ENCODE measurements at regions not wholly inside any gene's neighbourhood (a gene's known extent, or its start where the extent isn't known, plus 50 kb on each side); places are given as distances from the start of the nearest gene placed in this dataset.

DNA sequence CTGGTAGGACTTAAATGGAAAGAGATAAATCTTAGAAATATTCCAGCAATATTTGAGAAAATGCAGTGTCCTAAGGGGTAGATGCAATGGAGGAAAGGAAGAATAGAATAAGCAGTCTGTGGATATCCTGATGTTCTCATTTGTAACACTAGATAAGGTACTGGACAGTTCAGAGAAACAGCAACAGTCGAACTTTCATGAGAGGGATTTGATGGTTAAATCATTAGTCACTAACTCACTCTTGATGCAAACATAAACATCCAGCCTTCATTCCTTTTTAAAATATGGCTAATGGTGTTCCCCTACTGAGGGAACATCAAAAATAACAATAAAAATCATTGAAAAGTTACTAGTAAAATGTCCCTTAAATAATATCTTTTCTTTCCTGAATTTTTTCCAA, 211.4 kb upstream of the SLC39A10 start:
- TF ChIP-seq, protein P1, sequence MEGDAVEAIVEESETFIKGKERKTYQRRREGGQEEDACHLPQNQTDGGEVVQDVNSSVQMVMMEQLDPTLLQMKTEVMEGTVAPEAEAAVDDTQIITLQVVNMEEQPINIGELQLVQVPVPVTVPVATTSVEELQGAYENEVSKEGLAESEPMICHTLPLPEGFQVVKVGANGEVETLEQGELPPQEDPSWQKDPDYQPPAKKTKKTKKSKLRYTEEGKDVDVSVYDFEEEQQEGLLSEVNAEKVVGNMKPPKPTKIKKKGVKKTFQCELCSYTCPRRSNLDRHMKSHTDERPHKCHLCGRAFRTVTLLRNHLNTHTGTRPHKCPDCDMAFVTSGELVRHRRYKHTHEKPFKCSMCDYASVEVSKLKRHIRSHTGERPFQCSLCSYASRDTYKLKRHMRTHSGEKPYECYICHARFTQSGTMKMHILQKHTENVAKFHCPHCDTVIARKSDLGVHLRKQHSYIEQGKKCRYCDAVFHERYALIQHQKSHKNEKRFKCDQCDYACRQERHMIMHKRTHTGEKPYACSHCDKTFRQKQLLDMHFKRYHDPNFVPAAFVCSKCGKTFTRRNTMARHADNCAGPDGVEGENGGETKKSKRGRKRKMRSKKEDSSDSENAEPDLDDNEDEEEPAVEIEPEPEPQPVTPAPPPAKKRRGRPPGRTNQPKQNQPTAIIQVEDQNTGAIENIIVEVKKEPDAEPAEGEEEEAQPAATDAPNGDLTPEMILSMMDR (IDR thresholded peaks at IDR 0.05; ENCODE audit: extremely low read depth, low read depth, low read length): no peak
- DNase-seq (ENCODE audit: insufficient read length, low spot score, missing footprints): peak; percentile 13
- Histone ChIP-seq H3K4me3 (ENCODE audit: insufficient read depth, low read length) (no peak overlapping the region), H3K79me2 (ENCODE audit: insufficient read depth, low read length) (no peaks in the 10 kb centered on the region), H3K36me3 (ENCODE audit: insufficient read depth, low read length) (no peaks in the 10 kb centered on the region), H4K20me1 (ENCODE audit: insufficient read depth, low read length) (no peaks in the 10 kb centered on the region), H2AFZ (ENCODE audit: low read length) (no peak overlapping the region), H3K4me2 (ENCODE audit: insufficient read depth, low read length) (no peak overlapping the region), H3K27me3 (ENCODE audit: insufficient read depth, low read length) (no peaks in the 10 kb centered on the region), H3K4me1 (ENCODE audit: insufficient read depth, low read length) (no peaks in the 10 kb centered on the region), H3K9me3 (ENCODE audit: low read depth, low read length) (no peaks in the 10 kb centered on the region), H3K27ac (ENCODE audit: low read depth, low read length) (no peak overlapping the region)

GRCh38 chr2:195443926-195444325, 213.1 kb upstream of the SLC39A10 start:
- Histone ChIP-seq H3K4me2 (ENCODE audit: insufficient read depth, low read length) (no peak overlapping the region), H3K4me3 (ENCODE audit: insufficient read depth, low read length) (no peak overlapping the region), H2AFZ (ENCODE audit: low read length) (no peak overlapping the region), H3K9me3 (ENCODE audit: low read depth, low read length) (no peaks in the 10 kb centered on the region), H3K36me3 (ENCODE audit: insufficient read depth, low read length) (no peaks in the 10 kb centered on the region), H3K27ac (ENCODE audit: low read depth, low read length) (no peak overlapping the region), H3K27me3 (ENCODE audit: insufficient read depth, low read length) (no peaks in the 10 kb centered on the region), H3K4me1 (ENCODE audit: insufficient read depth, low read length) (no peaks in the 10 kb centered on the region), H3K79me2 (ENCODE audit: insufficient read depth, low read length) (no peaks in the 10 kb centered on the region), H4K20me1 (ENCODE audit: insufficient read depth, low read length) (no peaks in the 10 kb centered on the region)
- DNase-seq (ENCODE audit: insufficient read length, low spot score, missing footprints): no peak
- TF ChIP-seq, protein P1 (IDR thresholded peaks at IDR 0.05; ENCODE audit: extremely low read depth, low read depth, low read length): no peak

DNA sequence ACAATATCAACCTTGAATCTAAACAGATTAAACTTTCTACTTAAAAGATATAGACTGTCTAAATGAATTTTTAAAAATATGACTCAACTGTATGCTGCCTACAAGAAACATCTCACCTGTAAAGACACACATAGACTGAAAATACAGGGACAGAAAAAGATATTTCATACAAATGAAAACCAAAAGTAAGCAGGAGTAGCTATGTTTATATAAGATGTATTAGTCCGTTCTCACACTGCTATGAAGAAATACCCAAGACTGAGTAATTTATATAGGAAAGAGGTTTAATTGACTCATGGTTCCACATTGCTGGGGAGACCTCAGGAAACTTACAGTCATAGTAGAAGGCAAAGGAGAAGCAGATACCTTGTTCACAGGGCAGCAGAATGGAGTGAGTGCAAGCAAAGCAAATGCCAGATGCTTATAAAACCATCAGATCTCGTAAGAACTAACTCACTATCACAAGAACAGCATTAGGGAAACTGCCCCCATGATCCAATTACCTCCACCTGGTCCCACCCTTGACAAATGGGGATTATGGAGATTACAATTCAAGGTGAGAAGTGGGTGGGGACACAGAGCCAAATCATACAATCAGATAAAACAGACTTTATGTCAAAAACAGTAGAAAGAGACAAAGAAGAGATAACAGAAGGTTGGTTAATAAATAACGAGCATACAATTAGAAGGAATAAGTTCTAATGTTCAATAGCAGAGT, 214.4 kb upstream of the SLC39A10 start:
- TF ChIP-seq, protein P1 (IDR thresholded peaks at IDR 0.05; ENCODE audit: extremely low read depth, low read depth, low read length): no peak
- Histone ChIP-seq H4K20me1 (ENCODE audit: insufficient read depth, low read length) (no peaks in the 10 kb centered on the region), H3K4me1 (ENCODE audit: insufficient read depth, low read length) (no peaks in the 10 kb centered on the region), H3K79me2 (ENCODE audit: insufficient read depth, low read length) (no peaks in the 10 kb centered on the region), H3K9me3 (ENCODE audit: low read depth, low read length) (no peaks in the 10 kb centered on the region), H3K4me3 (ENCODE audit: insufficient read depth, low read length) (no peak overlapping the region), H3K4me2 (ENCODE audit: insufficient read depth, low read length) (no peak overlapping the region), H3K27me3 (ENCODE audit: insufficient read depth, low read length) (no peaks in the 10 kb centered on the region), H3K36me3 (ENCODE audit: insufficient read depth, low read length) (no peaks in the 10 kb centered on the region), H2AFZ (ENCODE audit: low read length) (no peak overlapping the region), H3K27ac (ENCODE audit: low read depth, low read length) (no peak overlapping the region)
- no peak for DNase-seq (ENCODE audit: insufficient read length, low spot score, missing footprints)

- Histone ChIP-seq H3K4me2 (ENCODE audit: insufficient read depth, low read length) (no peak overlapping the region), H3K79me2 (ENCODE audit: insufficient read depth, low read length) (no peaks in the 10 kb centered on the region), H3K9me3 (ENCODE audit: low read depth, low read length) (no peaks in the 10 kb centered on the region), H4K20me1 (ENCODE audit: insufficient read depth, low read length) (no peaks in the 10 kb centered on the region), H3K4me3 (ENCODE audit: insufficient read depth, low read length) (no peak overlapping the region), H3K27ac (ENCODE audit: low read depth, low read length) (no peak overlapping the region), H2AFZ (ENCODE audit: low read length) (no peak overlapping the region), H3K4me1 (ENCODE audit: insufficient read depth, low read length) (no peaks in the 10 kb centered on the region), H3K27me3 (ENCODE audit: insufficient read depth, low read length) (no peaks in the 10 kb centered on the region), H3K36me3 (ENCODE audit: insufficient read depth, low read length) (no peaks in the 10 kb centered on the region)
- DNase-seq (ENCODE audit: insufficient read length, low spot score, missing footprints): no peak
- TF ChIP-seq, protein P1 (IDR thresholded peaks at IDR 0.05; ENCODE audit: extremely low read depth, low read depth, low read length): no peak
Observed at GRCh38 chr2:195438692-195439091, 218.3 kb upstream of the SLC39A10 start.

Measured in osteoblast (primary cell).